ENCODE measurements at regions not wholly inside any gene's neighbourhood (a gene's known extent, or its start where the extent isn't known, plus 50 kb on each side); places are given as distances from the start of the nearest gene placed in this dataset.
A peak's percentile ranks its signal among the peaks of the same experiment; 100 is the strongest.

DNA sequence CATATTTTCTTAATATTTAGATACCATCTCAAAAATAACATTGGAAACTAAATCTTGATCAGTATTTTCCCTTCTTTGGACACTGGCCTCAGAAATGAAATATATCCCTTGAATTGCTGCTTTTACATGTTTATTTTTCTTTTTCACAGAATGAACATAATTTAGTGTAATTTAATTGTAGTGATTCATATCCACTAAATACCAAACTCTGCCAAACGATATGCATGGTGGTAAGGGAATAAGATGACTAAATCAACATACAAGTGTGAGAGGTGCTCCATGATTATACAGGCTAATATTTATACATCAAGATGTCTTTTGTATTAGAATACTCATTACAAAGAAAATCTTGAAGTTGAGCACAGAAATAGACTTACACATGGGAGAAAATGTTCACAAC is 216.8 kb upstream of the PACRGL start:
- H3K4me3 ChIP-seq (replicated peaks in 1 of 2; ENCODE audit: low read depth in 2 of 2, low read length in 2 of 2): no peak overlapping the region
- TF ChIP-seq, protein P1, sequence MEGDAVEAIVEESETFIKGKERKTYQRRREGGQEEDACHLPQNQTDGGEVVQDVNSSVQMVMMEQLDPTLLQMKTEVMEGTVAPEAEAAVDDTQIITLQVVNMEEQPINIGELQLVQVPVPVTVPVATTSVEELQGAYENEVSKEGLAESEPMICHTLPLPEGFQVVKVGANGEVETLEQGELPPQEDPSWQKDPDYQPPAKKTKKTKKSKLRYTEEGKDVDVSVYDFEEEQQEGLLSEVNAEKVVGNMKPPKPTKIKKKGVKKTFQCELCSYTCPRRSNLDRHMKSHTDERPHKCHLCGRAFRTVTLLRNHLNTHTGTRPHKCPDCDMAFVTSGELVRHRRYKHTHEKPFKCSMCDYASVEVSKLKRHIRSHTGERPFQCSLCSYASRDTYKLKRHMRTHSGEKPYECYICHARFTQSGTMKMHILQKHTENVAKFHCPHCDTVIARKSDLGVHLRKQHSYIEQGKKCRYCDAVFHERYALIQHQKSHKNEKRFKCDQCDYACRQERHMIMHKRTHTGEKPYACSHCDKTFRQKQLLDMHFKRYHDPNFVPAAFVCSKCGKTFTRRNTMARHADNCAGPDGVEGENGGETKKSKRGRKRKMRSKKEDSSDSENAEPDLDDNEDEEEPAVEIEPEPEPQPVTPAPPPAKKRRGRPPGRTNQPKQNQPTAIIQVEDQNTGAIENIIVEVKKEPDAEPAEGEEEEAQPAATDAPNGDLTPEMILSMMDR (IDR thresholded peaks at IDR 0.05; ENCODE audit: low read depth, low read length): no peak
- no peak for DNase-seq (ENCODE audit: low read depth in 2 of 2)

- DNase-seq (ENCODE audit: low read depth in 2 of 2): no peak
- TF ChIP-seq, protein P1 (IDR thresholded peaks at IDR 0.05; ENCODE audit: low read depth, low read length): no peak
- H3K4me3 ChIP-seq (replicated peaks in 1 of 2; ENCODE audit: low read depth in 2 of 2, low read length in 2 of 2): no peak overlapping the region
Observed at GRCh38 chr4:20486433-20486832, 213.8 kb upstream of the PACRGL start.

- H3K4me3 ChIP-seq (replicated peaks in 1 of 2; ENCODE audit: low read depth in 2 of 2, low read length in 2 of 2): no peak overlapping the region
- DNase-seq (ENCODE audit: low read depth in 2 of 2): no peak
- TF ChIP-seq, protein P1 (IDR thresholded peaks at IDR 0.05; ENCODE audit: low read depth, low read length): no peak
Observed at GRCh38 chr4:20487446-20487845, 212.8 kb upstream of the PACRGL start.

GRCh38 chr4:20487852-20488251 is 212.4 kb upstream of the PACRGL start:
- no peak overlapping the region for H3K4me3 ChIP-seq (replicated peaks in 1 of 2; ENCODE audit: low read depth in 2 of 2, low read length in 2 of 2)
- peak in 1 of 2 donors; percentile 25 for DNase-seq (ENCODE audit: low read depth in 2 of 2)
- TF ChIP-seq, protein P1 (IDR thresholded peaks at IDR 0.05; ENCODE audit: low read depth, low read length): no peak

- TF ChIP-seq, protein P1 (IDR thresholded peaks at IDR 0.05; ENCODE audit: low read depth, low read length): no peak
- H3K4me3 ChIP-seq (replicated peaks in 1 of 2; ENCODE audit: low read depth in 2 of 2, low read length in 2 of 2): no peak overlapping the region
- DNase-seq (ENCODE audit: low read depth in 2 of 2): no peak
Observed at GRCh38 chr4:20490734-20491133, 209.5 kb upstream of the PACRGL start.

DNA sequence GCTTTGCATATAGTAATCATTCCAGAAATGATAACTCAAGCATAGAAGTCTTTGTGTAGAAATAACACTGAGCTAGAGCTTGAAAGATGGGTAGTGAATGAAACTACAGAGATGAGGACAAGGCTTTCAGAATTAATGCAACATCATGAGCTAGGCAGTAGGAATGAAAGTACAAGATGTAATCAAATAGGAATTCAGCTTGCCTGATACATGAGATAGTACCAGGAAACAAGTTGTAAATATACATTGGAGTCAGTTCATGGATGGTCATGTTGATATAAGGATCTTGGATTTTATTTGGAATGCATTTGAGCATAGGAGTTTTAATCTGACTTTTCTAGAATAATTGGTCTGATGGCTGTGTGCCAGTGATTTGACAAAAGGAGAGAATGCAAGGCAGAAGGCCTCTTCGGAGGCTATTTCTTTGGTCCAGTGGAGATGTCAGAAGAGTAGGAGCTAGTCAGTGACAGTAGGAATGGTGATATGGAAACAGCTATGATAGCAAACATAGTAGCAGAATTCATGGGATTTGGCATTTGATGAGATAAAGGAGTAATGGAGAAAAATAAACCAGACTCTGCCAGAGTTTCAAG is 206.4 kb upstream of the PACRGL start:
- H3K4me3 ChIP-seq (replicated peaks in 1 of 2; ENCODE audit: low read depth in 2 of 2, low read length in 2 of 2): no peak overlapping the region
- TF ChIP-seq, protein P1 (IDR thresholded peaks at IDR 0.05; ENCODE audit: low read depth, low read length): no peak
- DNase-seq (ENCODE audit: low read depth in 2 of 2): peak; percentile 7 to 49

- DNase-seq (ENCODE audit: low read depth in 2 of 2): no peak
- TF ChIP-seq, protein P1 (IDR thresholded peaks at IDR 0.05; ENCODE audit: low read depth, low read length): no peak
- H3K4me3 ChIP-seq (replicated peaks in 1 of 2; ENCODE audit: low read depth in 2 of 2, low read length in 2 of 2): no peak overlapping the region
Observed at GRCh38 chr4:20496068-20496467, 204.2 kb upstream of the PACRGL start.

Measured in cardiac fibroblast (primary cell).